ENCODE measurements at regions not wholly inside any gene's neighbourhood (a gene's known extent, or its start where the extent isn't known, plus 50 kb on each side); places are given as distances from the start of the nearest gene placed in this dataset.

- TF ChIP-seq, protein P1, sequence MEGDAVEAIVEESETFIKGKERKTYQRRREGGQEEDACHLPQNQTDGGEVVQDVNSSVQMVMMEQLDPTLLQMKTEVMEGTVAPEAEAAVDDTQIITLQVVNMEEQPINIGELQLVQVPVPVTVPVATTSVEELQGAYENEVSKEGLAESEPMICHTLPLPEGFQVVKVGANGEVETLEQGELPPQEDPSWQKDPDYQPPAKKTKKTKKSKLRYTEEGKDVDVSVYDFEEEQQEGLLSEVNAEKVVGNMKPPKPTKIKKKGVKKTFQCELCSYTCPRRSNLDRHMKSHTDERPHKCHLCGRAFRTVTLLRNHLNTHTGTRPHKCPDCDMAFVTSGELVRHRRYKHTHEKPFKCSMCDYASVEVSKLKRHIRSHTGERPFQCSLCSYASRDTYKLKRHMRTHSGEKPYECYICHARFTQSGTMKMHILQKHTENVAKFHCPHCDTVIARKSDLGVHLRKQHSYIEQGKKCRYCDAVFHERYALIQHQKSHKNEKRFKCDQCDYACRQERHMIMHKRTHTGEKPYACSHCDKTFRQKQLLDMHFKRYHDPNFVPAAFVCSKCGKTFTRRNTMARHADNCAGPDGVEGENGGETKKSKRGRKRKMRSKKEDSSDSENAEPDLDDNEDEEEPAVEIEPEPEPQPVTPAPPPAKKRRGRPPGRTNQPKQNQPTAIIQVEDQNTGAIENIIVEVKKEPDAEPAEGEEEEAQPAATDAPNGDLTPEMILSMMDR (IDR thresholded peaks at IDR 0.05; ENCODE audit: borderline replicate concordance, extremely low read depth, low read length, poor library complexity, severe bottlenecking): no peak
- no peak for TF ChIP-seq EZH2 (IDR thresholded peaks at IDR 0.05; ENCODE audit: borderline replicate concordance, low read depth, low read length, severe bottlenecking)
- Histone ChIP-seq H3K4me3 (ENCODE audit: low read depth in 1 of 2, low read length in 2 of 2) (no peak overlapping the region), H3K27me3 (ENCODE audit: insufficient read depth, low read length, poor library complexity) (no peaks in the 10 kb centered on the region), H3K9me3 (ENCODE audit: insufficient read depth, low read length, severe bottlenecking) (no peaks in the 10 kb centered on the region), H3K4me1 (ENCODE audit: insufficient read depth, low read length) (no peaks in the 10 kb centered on the region), H3K36me3 (ENCODE audit: insufficient read depth, low read length) (no peaks in the 10 kb centered on the region), H2AFZ (ENCODE audit: low read depth, low read length) (no peak overlapping the region), H3K9ac (ENCODE audit: low read depth, low read length) (no peak overlapping the region), H4K20me1 (ENCODE audit: insufficient read depth, low read length) (0 out of 2 replicates have a peak, but pooled peaks cover 3% of the 10 kb centered on the region), H3K79me2 (ENCODE audit: insufficient read depth, low read length) (no peaks in the 10 kb centered on the region), H3K27ac (ENCODE audit: low read length) (no peak overlapping the region), H3K4me2 (ENCODE audit: insufficient read depth, low read length) (no peak overlapping the region)
- ATAC-seq (ENCODE audit: insufficient read depth, low read depth) (no peak), DNase-seq (no peak)
These were observed 190.2 kb downstream of the SHANK2 start for GRCh38 chr11:71062199-71062598.

DNA sequence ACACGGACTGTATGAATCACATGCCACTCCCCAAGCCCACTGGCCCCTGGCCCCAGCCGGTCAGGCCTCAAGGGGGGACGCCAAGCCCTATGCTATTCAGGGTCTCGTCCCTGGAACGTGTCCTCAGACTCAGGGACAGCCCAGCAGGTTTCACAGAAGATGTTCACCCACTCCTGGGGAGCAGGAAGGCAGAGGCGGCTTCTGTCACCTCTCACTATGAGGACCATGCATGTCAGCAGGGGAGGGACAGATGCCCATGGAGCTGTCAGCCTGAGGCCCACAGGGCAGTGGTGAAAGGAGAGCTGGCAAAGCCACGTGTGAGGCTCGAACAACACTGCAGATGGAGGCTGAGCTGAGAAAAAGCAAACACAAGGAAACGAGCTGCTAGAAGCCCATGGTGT lies 192.0 kb downstream of the SHANK2 start:
- H3K27me3 ChIP-seq (ENCODE audit: insufficient read depth, low read length, poor library complexity): no peaks in the 10 kb centered on the region

GRCh38 chr11:71059662-71060061 lies 192.7 kb downstream of the SHANK2 start:
- Histone ChIP-seq H4K20me1 (ENCODE audit: insufficient read depth, low read length) (0 out of 2 replicates have a peak, but pooled peaks cover 3% of the 10 kb centered on the region), H3K9ac (ENCODE audit: low read depth, low read length) (no peak overlapping the region), H3K9me3 (ENCODE audit: insufficient read depth, low read length, severe bottlenecking) (no peaks in the 10 kb centered on the region), H2AFZ (ENCODE audit: low read depth, low read length) (no peak overlapping the region), H3K4me2 (ENCODE audit: insufficient read depth, low read length) (no peak overlapping the region), H3K4me1 (ENCODE audit: insufficient read depth, low read length) (no peaks in the 10 kb centered on the region), H3K27me3 (ENCODE audit: insufficient read depth, low read length, poor library complexity) (no peaks in the 10 kb centered on the region), H3K27ac (ENCODE audit: low read length) (no peak overlapping the region), H3K79me2 (ENCODE audit: insufficient read depth, low read length) (no peaks in the 10 kb centered on the region), H3K36me3 (ENCODE audit: insufficient read depth, low read length) (no peaks in the 10 kb centered on the region), H3K4me3 (ENCODE audit: low read depth in 1 of 2, low read length in 2 of 2) (no peak overlapping the region)
- TF ChIP-seq, protein P1 (IDR thresholded peaks at IDR 0.05; ENCODE audit: borderline replicate concordance, extremely low read depth, low read length, poor library complexity, severe bottlenecking): no peak
- TF ChIP-seq EZH2 (IDR thresholded peaks at IDR 0.05; ENCODE audit: borderline replicate concordance, low read depth, low read length, severe bottlenecking): no peak
- DNase-seq (no peak), ATAC-seq (ENCODE audit: insufficient read depth, low read depth) (no peak)

More for the DNA sequence above, 192.0 kb downstream of the SHANK2 start:
- Histone ChIP-seq H3K9me3 (ENCODE audit: insufficient read depth, low read length, severe bottlenecking) (no peaks in the 10 kb centered on the region), H3K4me3 (ENCODE audit: low read depth in 1 of 2, low read length in 2 of 2) (no peak overlapping the region), H4K20me1 (ENCODE audit: insufficient read depth, low read length) (0 out of 2 replicates have a peak, but pooled peaks cover 3% of the 10 kb centered on the region), H2AFZ (ENCODE audit: low read depth, low read length) (no peak overlapping the region), H3K4me1 (ENCODE audit: insufficient read depth, low read length) (no peaks in the 10 kb centered on the region), H3K9ac (ENCODE audit: low read depth, low read length) (no peak overlapping the region), H3K4me2 (ENCODE audit: insufficient read depth, low read length) (no peak overlapping the region), H3K79me2 (ENCODE audit: insufficient read depth, low read length) (no peaks in the 10 kb centered on the region), H3K27ac (ENCODE audit: low read length) (no peak overlapping the region), H3K36me3 (ENCODE audit: insufficient read depth, low read length) (no peaks in the 10 kb centered on the region)
- ATAC-seq (ENCODE audit: insufficient read depth, low read depth): no peak
- no peak for DNase-seq
- TF ChIP-seq EZH2 (IDR thresholded peaks at IDR 0.05; ENCODE audit: borderline replicate concordance, low read depth, low read length, severe bottlenecking): no peak
- TF ChIP-seq, protein P1 (IDR thresholded peaks at IDR 0.05; ENCODE audit: borderline replicate concordance, extremely low read depth, low read length, poor library complexity, severe bottlenecking): no peak

- no peak overlapping the region for H2AFZ ChIP-seq (ENCODE audit: low read depth, low read length)
- H3K4me1 ChIP-seq (ENCODE audit: insufficient read depth, low read length): no peaks in the 10 kb centered on the region
- H3K9me3 ChIP-seq (ENCODE audit: insufficient read depth, low read length, severe bottlenecking): no peaks in the 10 kb centered on the region
- H3K27ac ChIP-seq (ENCODE audit: low read length): no peak overlapping the region
- H3K36me3 ChIP-seq (ENCODE audit: insufficient read depth, low read length): no peaks in the 10 kb centered on the region
- no peaks in the 10 kb centered on the region for H4K20me1 ChIP-seq (ENCODE audit: insufficient read depth, low read length)
- ATAC-seq (ENCODE audit: insufficient read depth, low read depth): no peak
- H3K79me2 ChIP-seq (ENCODE audit: insufficient read depth, low read length): no peaks in the 10 kb centered on the region
- TF ChIP-seq EZH2 (IDR thresholded peaks at IDR 0.05; ENCODE audit: borderline replicate concordance, low read depth, low read length, severe bottlenecking): no peak
- TF ChIP-seq, protein P1 (IDR thresholded peaks at IDR 0.05; ENCODE audit: borderline replicate concordance, extremely low read depth, low read length, poor library complexity, severe bottlenecking): no peak
- no peak overlapping the region for H3K4me2 ChIP-seq (ENCODE audit: insufficient read depth, low read length)
- H3K27me3 ChIP-seq (ENCODE audit: insufficient read depth, low read length, poor library complexity): no peaks in the 10 kb centered on the region
- H3K4me3 ChIP-seq (ENCODE audit: low read depth in 1 of 2, low read length in 2 of 2): no peak overlapping the region
- H3K9ac ChIP-seq (ENCODE audit: low read depth, low read length): no peak overlapping the region
- DNase-seq: no peak
These were observed 196.5 kb downstream of the SHANK2 start for GRCh38 chr11:71055925-71056324.

All from DND-41 (cell line).